HG03196 (cell line): ENCODE measurements at regions not wholly inside any gene's neighbourhood (a gene's known extent, or its start where the extent isn't known, plus 50 kb on each side); places are given as distances from the start of the nearest gene placed in this dataset.
"Not testable (repeated sequence)": the region's sequence is repeated elsewhere in the genome, so short reads cannot be mapped to it uniquely, and the experiment has no call there.

Experiments used
- ATAC-seq: cut with Tn5 transposase; IDR thresholded peaks from one replicate; pipeline ENCODE4 v1.9.1; 2021; ENCODE audit not compliant: unreplicated experiment

GRCh38 chr9:28073270-28073669 is 500.0 kb upstream of the C9orf72 start:
- no peak for ATAC-seq

GRCh38 chr9:28079677-28080076 is 506.4 kb upstream of the C9orf72 start:
- no peak for ATAC-seq

- no peak for ATAC-seq
Observed at GRCh38 chr9:28082671-28083070, 509.4 kb upstream of the C9orf72 start.

GRCh38 chr9:28086881-28087280 is 513.6 kb upstream of the C9orf72 start:
- ATAC-seq, result no peak

GRCh38 chr9:28092981-28093936 is 520.0 kb upstream of the C9orf72 start:
- no peak for ATAC-seq

GRCh38 chr9:28101509-28101908 is 528.2 kb upstream of the C9orf72 start:
- ATAC-seq, result no peak

GRCh38 chr9:28105001-28105400 is 531.7 kb upstream of the C9orf72 start:
- ATAC-seq, result no peak

- no peak for ATAC-seq
Observed at GRCh38 chr9:28120184-28120583, 546.9 kb upstream of the C9orf72 start.

- no peak for ATAC-seq
Observed at GRCh38 chr9:28120626-28121025, 547.3 kb upstream of the C9orf72 start.

- no peak for ATAC-seq
Observed at GRCh38 chr9:28121366-28121765, 548.1 kb upstream of the C9orf72 start.

- no peak for ATAC-seq
Observed at GRCh38 chr9:28124917-28125316, 551.6 kb upstream of the C9orf72 start.

GRCh38 chr9:28127101-28127500 is 553.8 kb upstream of the C9orf72 start:
- no peak for ATAC-seq

GRCh38 chr9:28134446-28134976 is 561.2 kb upstream of the C9orf72 start:
- ATAC-seq, result no peak

GRCh38 chr9:28135549-28135948 is 562.3 kb upstream of the C9orf72 start:
- ATAC-seq, result no peak

- ATAC-seq, result no peak
Observed at GRCh38 chr9:28136113-28136512, 562.8 kb upstream of the C9orf72 start.

GRCh38 chr9:28147430-28147829 is 574.1 kb upstream of the C9orf72 start:
- not testable (repeated sequence) for ATAC-seq

GRCh38 chr9:28147923-28148597 is 574.8 kb upstream of the C9orf72 start:
- not testable (repeated sequence) for ATAC-seq

GRCh38 chr9:28149361-28150050 is 576.2 kb upstream of the C9orf72 start:
- not testable (repeated sequence) for ATAC-seq

- no peak for ATAC-seq
Observed at GRCh38 chr9:28155067-28155466, 581.8 kb upstream of the C9orf72 start.

- ATAC-seq, result no peak
Observed at GRCh38 chr9:28155671-28156070, 582.4 kb upstream of the C9orf72 start.

- ATAC-seq, result no peak
Observed at GRCh38 chr9:28158451-28158850, 585.2 kb upstream of the C9orf72 start.
